ENCODE measurements at regions not wholly inside any gene's neighbourhood (a gene's known extent, or its start where the extent isn't known, plus 50 kb on each side); places are given as distances from the start of the nearest gene placed in this dataset.

- Histone ChIP-seq H3K9me3 (ENCODE audit: control insufficient read depth, insufficient read depth, low read depth, low read length) (no peaks in the 10 kb centered on the region), H3K4me1 (ENCODE audit: control insufficient read depth, insufficient read depth, low read length) (no peaks in the 10 kb centered on the region), H3K4me3 (ENCODE audit: low read depth, low read length) (no peak overlapping the region), H3K36me3 (ENCODE audit: control insufficient read depth in 2 of 2, insufficient read depth in 1 of 2, low read length in 2 of 2) (no peaks in the 10 kb centered on the region), H3K27ac (ENCODE audit: extremely low read depth, low read depth, low read length) (no peak overlapping the region)
- POLR2A ChIA-PET, result no interaction called here
- TF ChIP-seq GLIS2 (tag by site-specific recombination; IDR thresholded peaks at IDR 0.05) (no peak), ZNF19 (tag by site-specific recombination; IDR thresholded peaks at IDR 0.05; ENCODE audit: low read depth) (no peak)
- CTCF ChIA-PET, result interaction anchor here (0.8 kb wide), 1 partner anchor 9 kb away, joined by 4 read pairs; no protein-coding TSS in a partner anchor
Measured at GRCh38 chr2:182639971-182640370, 76.1 kb upstream of the DNAJC10 start.

DNA sequence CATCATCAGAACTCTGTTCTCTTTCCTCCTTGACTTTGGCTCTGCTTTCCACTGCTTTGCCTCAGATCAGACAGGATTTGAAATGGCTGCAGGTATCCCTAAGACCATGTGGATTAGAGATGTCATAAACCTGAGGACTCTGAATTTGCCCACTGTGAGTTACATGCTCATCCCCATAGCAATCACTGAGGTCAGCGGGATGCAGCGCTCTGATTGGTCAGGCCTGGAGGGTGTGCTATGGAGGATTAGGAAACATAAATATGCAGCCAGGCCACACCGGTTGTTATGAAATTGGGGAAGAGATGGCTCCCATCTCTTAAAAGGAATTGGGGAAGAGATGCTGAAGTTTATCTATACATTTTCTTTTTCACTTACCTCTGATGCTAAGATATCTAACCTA is 73.7 kb upstream of the DNAJC10 start:
- no peaks in the 10 kb centered on the region for H3K4me1 ChIP-seq (ENCODE audit: control insufficient read depth, insufficient read depth, low read length)
- H3K27ac ChIP-seq (ENCODE audit: extremely low read depth, low read depth, low read length), result no peak overlapping the region
- ChIA-PET POLR2A (no interaction called here), CTCF (no interaction called here)
- no peaks in the 10 kb centered on the region for H3K9me3 ChIP-seq (ENCODE audit: control insufficient read depth, insufficient read depth, low read depth, low read length)
- no peaks in the 10 kb centered on the region for H3K36me3 ChIP-seq (ENCODE audit: control insufficient read depth in 2 of 2, insufficient read depth in 1 of 2, low read length in 2 of 2)
- TF ChIP-seq ZNF394 (tag by site-specific recombination; IDR thresholded peaks at IDR 0.05; ENCODE audit: borderline replicate concordance) (no peak), ZNF324 (tag by site-specific recombination; IDR thresholded peaks at IDR 0.05) (no peak), ZBTB17 (tag by site-specific recombination; IDR thresholded peaks at IDR 0.05) (peak; percentile 71), SP2 (tag by site-specific recombination; IDR thresholded peaks at IDR 0.05) (peak; percentile 20; the same call in 1 of the 2 replicates), ZNF112 (tag by site-specific recombination; IDR thresholded peaks at IDR 0.05) (no peak), ZNF529 (tag by site-specific recombination; IDR thresholded peaks at IDR 0.05; ENCODE audit: insufficient replicate concordance) (no peak), KLF10 (tag by site-specific recombination; IDR thresholded peaks at IDR 0.05) (peak; percentile 41; the same call in 1 of the 2 replicates), ZNF626 (tag by site-specific recombination; IDR thresholded peaks at IDR 0.05) (no peak)
- H3K4me3 ChIP-seq (ENCODE audit: low read depth, low read length), result no peak overlapping the region

DNA sequence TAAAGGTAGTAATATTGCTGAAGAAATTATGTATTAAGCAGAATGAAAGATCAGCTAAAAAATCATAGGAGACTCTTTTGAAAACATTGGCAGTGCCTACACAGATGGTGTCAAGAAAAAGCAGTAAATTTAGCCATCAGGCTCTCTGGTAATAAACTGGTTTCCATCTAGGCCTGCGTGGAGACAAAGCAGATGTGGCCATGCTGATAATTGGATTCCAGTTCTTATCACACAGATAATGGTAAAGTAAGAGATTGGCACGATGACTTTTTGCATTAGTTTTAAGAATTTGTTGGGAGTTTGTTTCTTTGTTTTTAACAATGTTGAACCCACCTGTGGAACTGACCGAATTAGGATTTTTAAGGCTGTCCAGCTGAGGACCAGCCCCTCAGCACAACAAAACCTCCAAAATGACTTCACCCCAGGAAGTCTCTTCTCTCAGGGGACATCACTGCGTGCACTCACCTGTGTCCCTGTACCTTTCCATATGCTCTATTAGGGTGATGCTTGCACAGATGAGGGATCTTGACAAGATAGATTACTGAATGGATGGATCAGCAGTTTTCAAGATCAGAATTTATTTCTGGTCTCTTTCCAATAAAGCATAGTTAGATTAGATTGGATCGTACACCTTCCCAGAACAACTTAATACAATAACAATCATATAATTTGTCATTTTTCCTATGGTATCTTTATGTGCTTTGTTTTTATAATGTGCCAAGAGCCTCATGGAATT is 69.1 kb upstream of the DNAJC10 start:
- Histone ChIP-seq H3K27ac (ENCODE audit: extremely low read depth, low read depth, low read length) (no peak overlapping the region), H3K36me3 (ENCODE audit: control insufficient read depth in 2 of 2, insufficient read depth in 1 of 2, low read length in 2 of 2) (no peaks in the 10 kb centered on the region), H3K4me1 (ENCODE audit: control insufficient read depth, insufficient read depth, low read length) (no peaks in the 10 kb centered on the region), H3K9me3 (ENCODE audit: control insufficient read depth, insufficient read depth, low read depth, low read length) (no peaks in the 10 kb centered on the region), H3K4me3 (ENCODE audit: low read depth, low read length) (no peak overlapping the region)
- POLR2A ChIA-PET, result no interaction called here
- CTCF ChIA-PET, result interaction anchor here (0.6 to 4.6 kb wide), 3 partner anchors 217 to 467 kb away, joined by 3 to 106 read pairs (median 3); no protein-coding TSS in a partner anchor
- TF ChIP-seq SALL2 (tag by site-specific recombination; IDR thresholded peaks at IDR 0.05; ENCODE audit: borderline replicate concordance) (no peak), HOXC10 (CRISPR knock-in tag; IDR thresholded peaks at IDR 0.05) (no peak), ZNF707 (tag by site-specific recombination; IDR thresholded peaks at IDR 0.05) (no peak), ZNF837 (tag by site-specific recombination; IDR thresholded peaks at IDR 0.05) (no peak)

DNA sequence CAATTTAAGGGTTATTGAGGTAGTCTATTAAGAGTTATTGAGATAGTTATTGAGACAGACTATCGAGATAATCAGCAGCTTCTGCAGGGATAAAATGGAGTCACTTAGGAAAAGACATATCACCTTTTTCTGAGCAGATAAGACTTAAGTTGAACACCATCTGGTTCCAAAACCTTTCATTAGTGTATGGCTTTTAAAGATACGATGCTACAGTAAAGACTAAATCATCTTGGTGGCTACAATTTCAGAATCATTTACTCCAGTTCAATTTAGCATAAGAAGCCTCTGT is 68.6 kb upstream of the DNAJC10 start:
- Histone ChIP-seq H3K36me3 (ENCODE audit: control insufficient read depth in 2 of 2, insufficient read depth in 1 of 2, low read length in 2 of 2) (no peaks in the 10 kb centered on the region), H3K4me3 (ENCODE audit: low read depth, low read length) (no peak overlapping the region), H3K9me3 (ENCODE audit: control insufficient read depth, insufficient read depth, low read depth, low read length) (no peaks in the 10 kb centered on the region), H3K27ac (ENCODE audit: extremely low read depth, low read depth, low read length) (no peak overlapping the region), H3K4me1 (ENCODE audit: control insufficient read depth, insufficient read depth, low read length) (no peaks in the 10 kb centered on the region)
- TF ChIP-seq ZNF132 (tag by site-specific recombination; IDR thresholded peaks at IDR 0.05; ENCODE audit: borderline replicate concordance), result no peak
- TF ChIP-seq ZBTB8A (tag by site-specific recombination; IDR thresholded peaks at IDR 0.05), result no peak
- no peak for TF ChIP-seq ZNF223 (tag by site-specific recombination; IDR thresholded peaks at IDR 0.05)
- TF ChIP-seq ZNF529 (tag by site-specific recombination; IDR thresholded peaks at IDR 0.05; ENCODE audit: insufficient replicate concordance), result no peak
- no peak for TF ChIP-seq ZNF521 (tag by site-specific recombination; IDR thresholded peaks at IDR 0.05)
- POLR2A ChIA-PET, result no interaction called here
- CTCF ChIA-PET, result interaction anchor here (0.6 to 4.6 kb wide), 6 partner anchors 8 to 460 kb away, joined by 3 to 106 read pairs (median 3); no protein-coding TSS in a partner anchor

All from HEK293 (cell line).